HepG2 (cell line): ENCODE measurements at regions not wholly inside any gene's neighbourhood (a gene's known extent, or its start where the extent isn't known, plus 50 kb on each side); places are given as distances from the start of the nearest gene placed in this dataset.

Source experiments
- ATAC-seq: fragments of 200-7000 bp; cut with Tn5 transposase; 3 replicates; pipeline ENCODE4 v1.9.1; 2020; ENCODE audit warnings: mild to moderate bottlenecking, moderate library complexity
- BruUV-seq: library from RNA; stranded (reverse); fragments of 400-500 nt; replicated peaks from 2 replicates; lab custom pipeline; 2021; lab: Mats Ljungman, UMichigan
- CTCF ChIA-PET: fragments of 300-600 bp; formaldehyde crosslinking; extraction: SDS; loops from one replicate; lab custom pipeline; 2021; ENCODE audit warnings: low total read pairs, inconsistent platforms, low intra/inter-chr PET ratio; lab: Yijun Ruan, JAX
- POLR2A ChIA-PET: fragments of 350-600 bp; sonication (Branson Sonifier 250); formaldehyde crosslinking; loops from one replicate; lab custom pipeline; 2020; ENCODE audit warnings: antibody characterized with exemption, inconsistent platforms; lab: Yijun Ruan, JAX
- DNase-seq: peaks from one replicate; pipeline ENCODE4 v3.0.0-alpha.2; 2015; ENCODE audit warnings: low spot score
- FAIRE-seq: peaks from 3 replicates; lab custom pipeline; 2011; peaks lifted over from hg19 to GRCh38; lab: Jason Lieb, UNC
- H2AFZ ChIP-seq: one replicate; pipeline ENCODE4 v1.6.1; 2011; ENCODE audit warnings: low read length, inconsistent platforms
- H3K27ac ChIP-seq: fragments of 300-600 bp; 3 replicates; pipeline ENCODE4 v1.8.0; 2011; ENCODE audit warnings: mixed run types, mild to moderate bottlenecking, mixed read lengths, low read length, inconsistent platforms; ENCODE audit not compliant: insufficient read depth; ENCODE audit errors: extremely low read length
- H3K27me3 ChIP-seq, 2 experiments: fragments of 200-600 bp in 1 of 2; 2 replicates in 1 of 2; 3 replicates in 1 of 2; pipeline versions ENCODE4 v1.6.0 to v1.8.0; 2011; ENCODE audit warnings: low read length in 2 of 2, mild to moderate bottlenecking in 2 of 2, moderate library complexity in 2 of 2, inconsistent platforms in 1 of 2; ENCODE audit not compliant: insufficient read depth in 2 of 2, control insufficient read depth in 1 of 2
- H3K36me3 ChIP-seq, 2 experiments: fragments of 200-600 bp in 1 of 2; replicated peaks in 1 of 2; 2 replicates in 1 of 2; 3 replicates in 1 of 2; pipeline versions ENCODE4 v1.5.1 to v1.8.0; 2011; ENCODE audit warnings: low read length in 2 of 2, inconsistent platforms in 1 of 2; ENCODE audit not compliant: insufficient read depth in 2 of 2, control insufficient read depth in 1 of 2
- H3K4me1 ChIP-seq: 2 replicates; pipeline ENCODE4 v1.5.1; 2012; ENCODE audit warnings: low read length, inconsistent platforms; ENCODE audit not compliant: insufficient read depth
- H3K4me2 ChIP-seq: 2 replicates; pipeline ENCODE4 v1.6.0; 2011; ENCODE audit warnings: low read depth, low read length, inconsistent platforms
- H3K4me3 ChIP-seq, 3 experiments: fragments of 200-600 bp in 1 of 3; sonication (generic), shearing (Covaris generic) in 1 of 3; replicated peaks in 1 of 3; 2 replicates each; pipeline ENCODE4 v1.5.1; 2011 to 2016; ENCODE audit warnings: low read length in 3 of 3, inconsistent platforms in 2 of 3, low read depth in 2 of 3, mild to moderate bottlenecking in 2 of 3, control low read depth in 1 of 3, mixed read lengths in 1 of 3; ENCODE audit not compliant: insufficient read depth in 1 of 3
- H3K79me2 ChIP-seq: one replicate; pipeline ENCODE4 v1.6.1; 2011; ENCODE audit warnings: low read length, inconsistent platforms; ENCODE audit not compliant: insufficient read depth
- H3K9ac ChIP-seq: 2 replicates; pipeline ENCODE4 v1.6.0; 2011; ENCODE audit warnings: mild to moderate bottlenecking, low read depth, low read length, inconsistent platforms; ENCODE audit not compliant: insufficient read depth
- H3K9me3 ChIP-seq: 2 replicates; pipeline ENCODE4 v1.5.1; 2012; ENCODE audit warnings: mild to moderate bottlenecking, low read length
- H4K20me1 ChIP-seq: 2 replicates; pipeline ENCODE4 v1.6.0; 2011; ENCODE audit warnings: inconsistent platforms, mild to moderate bottlenecking, low read length, moderate library complexity; ENCODE audit not compliant: insufficient read depth
- BCL6 ChIP-seq: IDR thresholded peaks from 2 replicates; pipeline ENCODE4 v1.6.1; 2016; ENCODE audit warnings: missing genetic modification reagents, missing compliant biosample characterization
- CHCHD3 ChIP-seq: sonication (generic); formaldehyde crosslinking; IDR thresholded peaks from 2 replicates; pipeline ENCODE4 v1.8.0; 2022; ENCODE audit warnings: mild to moderate bottlenecking, missing genetic modification reagents, moderate library complexity
- CREB1 ChIP-seq, 2 experiments: fragments of 450-650 bp in 1 of 2; IDR thresholded peaks; 2 replicates each; pipeline ENCODE4 v1.6.1; 2016 to 2017; ENCODE audit warnings: control low read depth in 1 of 2, mild to moderate bottlenecking in 1 of 2, missing compliant biosample characterization in 1 of 2, missing genetic modification characterization in 1 of 2
- E2F2 ChIP-seq: sonication (generic); formaldehyde crosslinking; IDR thresholded peaks from 2 replicates; pipeline ENCODE4 v1.4.0; 2020; ENCODE audit warnings: missing genetic modification reagents, borderline replicate concordance
- HMGXB3 ChIP-seq: sonication (generic); formaldehyde crosslinking; IDR thresholded peaks from 2 replicates; pipeline ENCODE4 v1.4.0; 2020; ENCODE audit warnings: missing genetic modification reagents, borderline replicate concordance
- KLF11 ChIP-seq: IDR thresholded peaks from 2 replicates; pipeline ENCODE4 v1.6.1; 2016; ENCODE audit warnings: missing compliant biosample characterization
- MEF2D ChIP-seq: sonication (generic); formaldehyde crosslinking; IDR thresholded peaks from 2 replicates; pipeline ENCODE4 v1.5.1; 2020; ENCODE audit warnings: mild to moderate bottlenecking, missing genetic modification reagents
- PITX1 ChIP-seq: sonication (generic); formaldehyde crosslinking; IDR thresholded peaks from 2 replicates; pipeline ENCODE4 v1.5.1; 2020; ENCODE audit warnings: mild to moderate bottlenecking, missing genetic modification reagents
- SIN3B ChIP-seq: fragments of 150-350 bp; IDR thresholded peaks from 2 replicates; pipeline ENCODE4 v1.6.1; 2014; ENCODE audit warnings: low read length
- SNAPC2 ChIP-seq: sonication (generic); formaldehyde crosslinking; IDR thresholded peaks from 2 replicates; pipeline ENCODE4 v1.8.1; 2022; ENCODE audit warnings: mild to moderate bottlenecking, missing genetic modification reagents
- ZMYM3 ChIP-seq: sonication (generic); formaldehyde crosslinking; IDR thresholded peaks from 2 replicates; pipeline ENCODE4 v1.5.1; 2020; ENCODE audit warnings: mild to moderate bottlenecking, missing genetic modification reagents
- ZNF160 ChIP-seq: sonication (generic); formaldehyde crosslinking; IDR thresholded peaks from 2 replicates; pipeline ENCODE4 v1.8.0; 2022; ENCODE audit warnings: mild to moderate bottlenecking, inconsistent platforms, missing genetic modification reagents
- ZNF256 ChIP-seq: sonication (generic); formaldehyde crosslinking; conservative IDR thresholded peaks from 2 replicates; pipeline ENCODE4 v1.4.0; 2020; ENCODE audit warnings: missing genetic modification reagents
- ZNF354B ChIP-seq: sonication (generic); formaldehyde crosslinking; IDR thresholded peaks from 2 replicates; pipeline ENCODE4 v1.8.0; 2022; ENCODE audit warnings: mild to moderate bottlenecking, missing genetic modification reagents
- ZNF790 ChIP-seq: sonication (generic); formaldehyde crosslinking; IDR thresholded peaks from 2 replicates; pipeline ENCODE4 v1.8.0; 2022; ENCODE audit warnings: missing genetic modification reagents, mild to moderate bottlenecking, borderline replicate concordance
- ZNF83 ChIP-seq: sonication (generic); formaldehyde crosslinking; IDR thresholded peaks from 2 replicates; pipeline ENCODE4 v1.4.0; 2020; ENCODE audit warnings: missing genetic modification reagents, mild to moderate bottlenecking, borderline replicate concordance
- WGBS: methylation state at CpG from one replicate; pipeline ENCODE4 v1.1.6; 2017; ENCODE audit warnings: low lambda C conversion rate; 5-methylcytosine and 5-hydroxymethylcytosine counted together
- in situ Hi-C: cut with HindIII; loops from 2 replicates; pipeline ENCODE4 v1.10.0; 2017; ENCODE audit warnings: low pct_unique_long_range_greater_than_20kb; ENCODE audit not compliant: extremely low pct_ligation_motif_present
- intact Hi-C: fragments of 100-400 bp; cut with micrococcal nuclease; formaldehyde crosslinking; loops from one replicate; pipeline ENCODE4 v1.10.0; 2022; ENCODE audit not compliant: unreplicated experiment

DNA sequence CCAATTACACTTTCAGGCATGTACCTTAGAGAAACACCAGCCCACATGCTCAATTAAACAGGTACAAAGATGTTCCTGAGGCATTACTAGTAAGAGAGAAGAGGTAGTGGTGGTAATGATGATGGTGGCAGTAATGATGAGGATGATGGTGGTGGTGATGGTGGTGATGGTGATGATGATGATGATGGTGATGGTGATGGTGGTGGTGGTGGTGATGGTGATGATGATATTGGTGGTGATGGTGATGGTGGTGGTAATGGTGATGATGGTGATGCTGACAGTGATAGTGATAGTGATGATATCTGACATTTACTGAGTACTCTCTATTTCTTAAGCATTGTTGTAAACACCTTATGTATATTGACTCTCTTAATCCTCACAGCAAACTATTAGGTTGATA is 318.4 kb downstream of the NSG2 start:
- no peaks in the 10 kb centered on the region for H3K79me2 ChIP-seq
- POLR2A ChIA-PET = no interaction called here
- ATAC-seq (no peak), FAIRE-seq (no peak), DNase-seq (no peak)
- intact Hi-C loops (no loop called here), in situ Hi-C loops (no loop called here)
- H3K27ac ChIP-seq = no peak overlapping the region
- H3K36me3 ChIP-seq = no peaks in the 10 kb centered on the region
- H3K4me3 ChIP-seq = no peak overlapping the region
- BruUV-seq = no TSS peak
- H3K9ac ChIP-seq = no peak overlapping the region
- TF ChIP-seq CREB1 (IDR thresholded peaks at IDR 0.05) (peak; percentile 86), CREB1 (CRISPR knock-in tag; IDR thresholded peaks at IDR 0.05) (no peak), ZNF160 (CRISPR knock-in tag) (no peak)
- H4K20me1 ChIP-seq = no peaks in the 10 kb centered on the region
- H3K27me3 ChIP-seq = no peaks in the 10 kb centered on the region
- H2AFZ ChIP-seq = no peak overlapping the region
- H3K4me2 ChIP-seq = no peak overlapping the region
- CTCF ChIA-PET = no interaction called here
- peaks cover 6% of the 10 kb centered on the region; the same call in 1 of the 2 replicates for H3K9me3 ChIP-seq
- no peaks in the 10 kb centered on the region for H3K4me1 ChIP-seq

GRCh38 chr5:174364676-174365075 is 319.2 kb downstream of the NSG2 start:
- no peak overlapping the region for H3K4me3 ChIP-seq
- TF ChIP-seq BCL6 = no peak
- TF ChIP-seq PITX1 = no peak
- no peak for TF ChIP-seq ZNF354B (CRISPR knock-in tag)
- TF ChIP-seq KLF11 (CRISPR knock-in tag) = no peak
- TF ChIP-seq SIN3B = no peak
- no peak for TF ChIP-seq ZNF83
- no peak for TF ChIP-seq SNAPC2 (CRISPR knock-in tag)
- no peak for TF ChIP-seq ZMYM3
- no peak for TF ChIP-seq MEF2D (CRISPR knock-in tag)
- no peak for TF ChIP-seq E2F2 (CRISPR knock-in tag)
- no peak for TF ChIP-seq CHCHD3 (CRISPR knock-in tag)
- TF ChIP-seq HMGXB3 (CRISPR knock-in tag) = no peak
- no peak for TF ChIP-seq ZNF256
- no peak for TF ChIP-seq ZNF790 (CRISPR knock-in tag)
- TF ChIP-seq, all 625 proteins: peak for 0
- DNase-seq (no peak), FAIRE-seq (no peak), ATAC-seq (no peak)
- Histone ChIP-seq H3K9ac (no peak overlapping the region), H4K20me1 (no peaks in the 10 kb centered on the region), H2AFZ (no peak overlapping the region), H3K9me3 (peaks cover 6% of the 10 kb centered on the region; the same call in 1 of the 2 replicates), H3K36me3 (no peaks in the 10 kb centered on the region), H3K27ac (no peak overlapping the region), H3K79me2 (no peaks in the 10 kb centered on the region), H3K27me3 (no peaks in the 10 kb centered on the region), H3K4me1 (no peaks in the 10 kb centered on the region), H3K4me2 (no peak overlapping the region)
- no TSS peak for BruUV-seq
- CTCF ChIA-PET = no interaction called here
- WGBS = 0% methylated on average over 2 of the region's 2 CpGs
- POLR2A ChIA-PET = no interaction called here
- in situ Hi-C loops (no loop called here), intact Hi-C loops (no loop called here)
